ENCODE measurements at regions not wholly inside any gene's neighbourhood (a gene's known extent, or its start where the extent isn't known, plus 50 kb on each side); places are given as distances from the start of the nearest gene placed in this dataset.
"Not testable (repeated sequence)": the region's sequence is repeated elsewhere in the genome, so short reads cannot be mapped to it uniquely, and the experiment has no call there.

DNA sequence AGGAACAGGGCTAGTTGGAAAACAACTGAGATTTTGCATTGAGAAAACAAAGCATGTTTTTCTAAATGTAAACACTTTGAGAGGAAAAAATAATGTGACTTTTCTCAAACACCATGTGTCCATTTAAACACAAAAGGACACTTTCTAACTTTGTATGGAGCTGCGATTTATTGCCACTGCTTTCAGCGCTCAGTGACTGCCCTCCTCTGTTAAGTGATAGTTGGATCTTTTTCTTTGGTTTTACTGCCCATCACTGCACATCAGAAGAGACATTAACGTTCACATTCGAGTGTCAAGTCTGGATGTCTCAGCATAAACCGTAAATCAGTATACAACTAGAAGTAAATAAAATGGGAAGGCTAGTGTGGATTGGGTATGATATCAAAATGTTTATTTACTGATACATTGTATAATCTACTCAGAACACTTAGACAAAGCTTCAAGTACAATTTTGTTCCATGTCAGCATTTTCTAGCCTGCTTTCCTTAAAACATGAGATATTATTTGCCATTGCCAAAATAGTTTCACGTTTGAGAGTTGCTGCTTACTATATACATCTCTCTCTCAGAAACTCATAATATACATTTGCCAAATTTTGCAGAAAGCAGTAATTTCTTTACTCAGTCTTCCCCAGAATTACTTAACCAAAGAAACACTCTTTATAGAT is 237.6 kb downstream of the IKZF2 start:
- no peak for DNase-seq (ENCODE audit: low spot score)

DNA sequence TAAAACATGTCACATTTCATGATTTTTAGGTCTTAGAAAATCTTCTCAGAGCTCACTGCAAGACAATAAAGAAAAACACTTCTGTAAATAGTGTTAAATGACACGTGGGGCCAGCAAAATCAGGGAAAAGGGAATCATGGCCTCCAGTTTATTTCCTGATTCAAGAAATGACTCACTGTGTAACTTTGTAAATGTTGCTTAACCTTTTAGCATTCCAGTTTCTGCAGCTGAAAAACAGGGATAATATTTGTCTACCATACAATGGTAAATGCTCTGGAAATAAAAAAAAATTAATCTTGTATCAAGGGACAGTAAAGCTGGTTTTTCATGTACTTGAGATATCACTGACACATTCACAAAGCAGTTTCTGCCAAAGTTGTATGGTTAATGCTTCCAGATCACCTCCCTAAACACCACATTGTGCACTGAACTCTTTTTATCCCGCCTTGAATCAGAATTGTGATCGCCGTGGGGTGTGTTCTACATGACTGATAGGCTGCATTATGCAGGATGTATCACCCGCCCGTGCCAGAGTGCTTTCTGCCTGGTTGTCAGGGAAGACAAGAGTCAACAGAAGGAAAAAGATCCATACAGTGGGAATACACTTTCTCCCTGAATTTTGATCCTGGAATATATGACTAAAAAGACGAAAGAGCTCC is 238.8 kb downstream of the IKZF2 start:
- DNase-seq (ENCODE audit: low spot score): no peak

GRCh38 chr2:212911011-212911410 is 240.4 kb downstream of the IKZF2 start:
- DNase-seq (ENCODE audit: low spot score): no peak

DNA sequence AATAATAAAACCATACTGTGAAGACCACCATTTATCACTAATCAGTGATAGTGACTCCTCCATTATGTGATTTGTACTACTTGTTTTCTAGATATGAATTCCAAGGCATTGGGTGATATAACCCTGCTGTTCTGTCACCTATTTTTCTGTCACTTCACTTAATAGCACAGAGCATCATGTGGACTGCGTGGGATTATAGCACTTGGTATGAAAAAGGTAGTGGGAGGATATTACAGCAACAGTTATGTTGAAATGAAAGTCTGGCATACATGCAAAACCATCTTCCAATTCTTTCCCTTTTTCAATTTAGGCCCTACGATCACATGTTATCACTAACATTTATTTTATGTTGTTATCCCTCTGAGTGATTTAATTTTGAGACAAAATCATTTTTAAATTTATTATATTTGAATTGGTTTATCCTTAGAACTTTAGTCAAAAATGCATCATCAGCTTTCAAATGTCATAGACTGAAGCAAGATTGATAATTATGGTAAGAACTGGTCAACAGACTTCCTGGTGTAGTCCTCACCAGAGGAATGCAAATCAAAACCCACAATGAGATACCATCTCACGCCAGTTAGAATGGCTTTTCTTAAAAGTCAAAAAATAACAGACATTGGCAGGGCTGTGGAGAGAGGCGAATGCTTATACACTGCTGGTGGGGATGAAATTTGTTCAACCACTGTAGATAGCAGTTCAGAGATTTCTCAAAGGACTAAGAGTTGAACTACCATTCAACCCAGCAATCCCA is 242.6 kb downstream of the IKZF2 start:
- DNase-seq (ENCODE audit: low spot score): no peak

DNA sequence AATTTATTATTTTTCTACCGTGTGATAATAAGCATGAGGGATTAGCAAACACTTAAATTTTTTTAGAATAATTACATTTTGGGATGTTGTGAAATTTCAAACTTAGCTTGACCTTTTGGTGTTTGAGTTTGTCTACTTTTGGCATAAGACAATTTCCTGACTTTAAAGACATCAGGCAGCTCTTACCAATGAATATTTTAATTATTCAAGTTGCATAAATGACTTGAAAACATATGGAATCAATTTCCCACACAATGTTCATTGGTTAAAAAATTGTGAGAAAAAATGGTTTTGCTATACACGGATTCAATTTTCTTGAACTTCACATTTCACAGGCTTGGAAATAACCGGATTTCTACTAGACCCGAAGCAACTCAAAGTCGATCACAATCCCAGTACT is 243.4 kb downstream of the IKZF2 start:
- no peak for DNase-seq (ENCODE audit: low spot score)

- DNase-seq (ENCODE audit: low spot score): no peak
Observed at GRCh38 chr2:212906620-212907019, 244.8 kb downstream of the IKZF2 start.

- peak; percentile 36 for DNase-seq (ENCODE audit: low spot score)
Observed at GRCh38 chr2:212905640-212906201, 245.7 kb downstream of the IKZF2 start.

DNA sequence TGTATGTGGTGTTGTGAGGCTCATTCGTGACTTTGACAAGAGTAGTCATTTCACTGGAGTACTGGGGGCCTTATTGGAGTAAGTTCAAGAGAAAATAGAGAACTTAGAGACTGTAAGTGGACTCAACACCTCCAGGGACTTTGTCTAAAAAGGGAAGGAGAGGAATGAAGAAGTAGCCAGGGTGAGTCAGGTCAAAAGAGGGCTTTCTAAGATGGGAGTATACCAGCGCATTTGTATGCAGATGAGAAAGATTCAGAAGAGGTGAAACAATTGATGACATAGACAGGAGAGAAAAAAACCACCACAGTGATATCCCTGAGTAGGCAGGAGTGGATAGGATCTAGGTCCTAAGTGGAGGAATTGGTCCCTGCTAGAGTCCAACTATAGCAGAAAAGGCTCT is 246.8 kb downstream of the IKZF2 start:
- DNase-seq (ENCODE audit: low spot score): no peak

GRCh38 chr2:212903413-212903812 is 248.0 kb downstream of the IKZF2 start:
- DNase-seq (ENCODE audit: low spot score): no peak

- DNase-seq (ENCODE audit: low spot score): no peak
Observed at GRCh38 chr2:212902421-212902820, 249.0 kb downstream of the IKZF2 start.

DNA sequence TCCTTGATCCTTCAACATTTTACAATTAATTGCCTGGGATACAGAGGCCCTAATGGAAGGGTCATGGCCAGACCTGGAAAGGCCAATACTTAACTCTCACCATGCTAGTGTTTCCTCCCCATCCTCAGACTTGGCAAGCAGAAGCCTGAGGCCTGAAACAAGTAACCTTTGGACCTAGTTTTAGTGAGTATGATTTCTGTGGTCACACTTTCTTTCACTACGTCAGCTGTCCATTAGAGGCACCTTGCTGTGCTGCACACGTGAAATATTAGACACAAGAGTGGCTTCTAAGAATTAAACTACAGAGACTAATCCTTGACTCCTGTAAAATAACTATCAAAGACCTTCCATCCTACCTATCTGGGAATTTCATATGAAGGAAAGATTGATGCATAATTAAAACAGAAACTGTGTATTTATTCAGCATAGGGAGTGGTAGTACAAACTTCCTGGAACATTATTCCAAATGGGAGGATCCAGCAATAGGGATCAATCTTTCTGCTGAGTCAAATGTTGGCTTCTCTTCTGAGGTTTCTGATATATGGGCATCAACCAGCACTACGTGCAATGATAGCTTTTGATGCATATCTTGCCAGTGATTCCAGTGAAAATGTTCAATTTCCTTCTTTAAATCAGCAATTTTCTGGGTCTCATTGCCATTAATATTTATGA is 249.7 kb downstream of the IKZF2 start:
- no peak for DNase-seq (ENCODE audit: low spot score)

GRCh38 chr2:212900715-212901114 is 250.7 kb downstream of the IKZF2 start:
- no peak for DNase-seq (ENCODE audit: low spot score)

GRCh38 chr2:212898011-212898410 is 253.4 kb downstream of the IKZF2 start:
- no peak for DNase-seq (ENCODE audit: low spot score)

- no peak for DNase-seq (ENCODE audit: low spot score)
Observed at GRCh38 chr2:212897296-212897695, 254.1 kb downstream of the IKZF2 start.

DNA sequence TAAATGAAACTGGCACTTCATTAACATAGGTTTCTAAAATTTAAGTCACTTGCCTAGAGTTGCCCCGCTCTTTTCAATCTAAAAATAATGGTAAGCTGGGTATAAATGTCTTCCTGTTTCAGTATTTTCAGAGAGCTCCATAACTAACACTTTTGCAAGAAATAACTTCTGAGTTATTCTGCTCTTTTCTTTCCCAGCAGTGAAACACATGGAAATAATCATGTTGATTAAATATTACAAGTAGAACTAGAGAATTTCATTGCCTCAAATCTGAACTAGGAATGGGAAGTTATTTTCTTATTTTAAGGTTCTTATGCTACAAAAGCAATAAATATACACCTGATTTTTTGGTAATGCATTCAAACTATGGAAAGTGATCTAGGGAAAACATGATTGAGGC is 257.4 kb downstream of the IKZF2 start:
- no peak for DNase-seq (ENCODE audit: low spot score)

- DNase-seq (ENCODE audit: low spot score): no peak
Observed at GRCh38 chr2:212893216-212893615, 258.2 kb downstream of the IKZF2 start.

DNA sequence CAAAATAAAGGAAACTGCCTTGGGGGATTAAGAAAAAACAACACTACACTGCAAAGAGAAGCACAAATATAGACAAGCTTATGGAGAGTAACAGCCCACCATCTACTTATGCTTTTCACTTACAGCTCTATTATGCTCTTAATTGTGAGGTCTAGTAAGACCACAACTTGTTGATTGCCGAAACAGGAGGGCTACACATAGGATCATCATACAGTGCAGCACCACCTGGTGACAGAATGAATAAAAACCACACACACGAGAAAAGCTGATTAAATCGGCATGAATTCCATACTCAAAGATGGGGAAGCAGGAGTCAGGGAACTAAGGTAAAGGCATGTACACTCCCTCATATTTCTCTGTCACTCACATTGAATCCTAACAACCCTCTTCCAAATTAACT is 259.2 kb downstream of the IKZF2 start:
- DNase-seq (ENCODE audit: low spot score): peak; percentile 33

DNA sequence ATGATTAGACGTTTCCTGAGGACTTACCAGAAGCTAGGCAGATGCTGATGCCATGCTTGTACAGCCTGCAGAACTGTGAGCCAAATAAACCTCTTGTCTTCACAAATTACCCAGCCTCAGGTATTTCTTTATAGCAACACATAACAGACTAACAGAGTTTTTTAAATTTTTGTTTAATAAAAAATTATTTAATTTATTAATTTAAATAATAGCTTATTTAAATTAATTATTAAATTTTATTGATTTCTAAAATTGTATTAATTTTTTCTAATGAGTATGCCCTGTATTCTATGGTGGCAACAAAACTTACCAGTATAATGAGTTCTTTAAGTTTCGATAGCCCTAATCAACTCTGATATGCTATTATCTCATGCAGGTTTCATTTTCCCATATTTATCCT is 259.8 kb downstream of the IKZF2 start:
- DNase-seq (ENCODE audit: low spot score): no peak

- no peak for DNase-seq (ENCODE audit: low spot score)
Observed at GRCh38 chr2:212882626-212883025, 268.8 kb downstream of the IKZF2 start.

DNA sequence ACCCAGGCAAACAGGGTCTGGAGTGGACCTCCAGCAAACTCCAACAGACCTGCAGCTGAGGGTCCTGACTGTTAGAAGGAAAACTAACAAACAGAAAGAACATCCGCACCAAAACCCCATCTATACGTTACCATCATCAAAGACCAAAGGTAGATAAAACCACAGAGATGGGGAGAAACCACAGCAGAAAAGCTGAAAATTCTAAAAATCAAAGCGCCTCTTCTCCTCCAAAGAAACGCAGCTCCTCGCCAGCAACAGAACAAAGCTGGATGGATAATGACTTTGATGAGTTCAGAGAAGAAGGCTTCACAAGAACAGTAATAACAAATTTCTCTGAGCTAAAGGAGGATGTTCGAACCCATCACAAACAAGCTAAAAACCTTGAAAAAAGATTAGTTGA is 274.9 kb downstream of the IKZF2 start:
- not testable (repeated sequence) for DNase-seq (ENCODE audit: low spot score)

DNA sequence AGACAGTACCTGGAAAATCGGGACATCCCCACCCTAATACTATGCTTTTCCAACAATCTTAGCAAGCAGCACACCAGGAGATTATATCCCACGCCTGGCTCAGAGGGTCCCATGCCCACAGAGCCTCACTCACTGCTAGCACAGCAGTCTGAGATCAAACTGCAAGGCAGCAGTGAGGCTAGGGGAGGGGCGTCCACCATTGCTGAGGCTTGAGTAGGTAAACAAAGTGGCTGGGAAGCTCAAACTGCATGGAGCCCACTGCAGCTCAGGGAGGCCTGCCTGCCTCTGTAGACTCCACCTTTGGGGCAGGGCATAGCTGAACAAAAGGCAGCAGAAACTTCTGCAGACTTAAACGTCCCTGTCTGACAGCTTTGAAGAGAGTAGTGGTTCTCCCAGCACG is 275.5 kb downstream of the IKZF2 start:
- DNase-seq (ENCODE audit: low spot score): not testable (repeated sequence)

- DNase-seq (ENCODE audit: low spot score): no peak
Observed at GRCh38 chr2:212873256-212873655, 278.2 kb downstream of the IKZF2 start.
